MCF 10A (cell line): ENCODE measurements at regions not wholly inside any gene's neighbourhood (a gene's known extent, or its start where the extent isn't known, plus 50 kb on each side); places are given as distances from the start of the nearest gene placed in this dataset.

Source experiments
- BruUV-seq: library from RNA; stranded (reverse); fragments of 400-500 nt; replicated peaks from 2 replicates; lab custom pipeline; 2021; lab: Mats Ljungman, UMichigan
- CTCF ChIA-PET: fragments of 300-600 bp; sonication (Branson Sonifier 250); formaldehyde crosslinking; extraction: SDS; loops from one replicate; lab custom pipeline; 2021; ENCODE audit warnings: antibody characterized with exemption, inconsistent platforms; lab: Yijun Ruan, JAX
- POLR2A ChIA-PET: fragments of 300-600, 350-650 bp; sonication (Branson Sonifier 250); formaldehyde crosslinking; extraction: SDS; loops from one replicate; lab custom pipeline; 2020; ENCODE audit warnings: antibody characterized with exemption, inconsistent platforms; lab: Yijun Ruan, JAX
- DNase-seq: peaks from one replicate; pipeline ENCODE4 v3.0.0-alpha.2; 2018; ENCODE audit not compliant: unreplicated experiment
- H3K27ac Mint-ChIP-seq: one replicate; pipeline ENCODE4 v1.8.0; 2022; ENCODE audit warnings: mild to moderate bottlenecking, low read depth, mixed read lengths; ENCODE audit not compliant: unreplicated experiment
- H3K27me3 Mint-ChIP-seq: one replicate; pipeline ENCODE4 v1.8.0; 2022; ENCODE audit warnings: mixed read lengths; ENCODE audit not compliant: insufficient read depth, unreplicated experiment
- H3K36me3 Mint-ChIP-seq: one replicate; pipeline ENCODE4 v1.8.0; 2022; ENCODE audit warnings: mild to moderate bottlenecking, moderate library complexity, mixed read lengths; ENCODE audit not compliant: insufficient read depth, unreplicated experiment
- H3K4me1 Mint-ChIP-seq: one replicate; pipeline ENCODE4 v1.8.0; 2022; ENCODE audit warnings: mixed read lengths; ENCODE audit not compliant: insufficient read depth, unreplicated experiment
- H3K4me3 Mint-ChIP-seq: one replicate; pipeline ENCODE4 v1.8.0; 2022; ENCODE audit warnings: mild to moderate bottlenecking, moderate library complexity, mixed read lengths; ENCODE audit not compliant: unreplicated experiment
- H3K9me3 Mint-ChIP-seq: one replicate; pipeline ENCODE4 v1.8.0; 2022; ENCODE audit warnings: mixed read lengths; ENCODE audit not compliant: unreplicated experiment
- CTCF ChIP-seq: fragments of 200-600 bp; IDR thresholded peaks from one replicate; pipeline ENCODE4 v1.8.0; 2022; ENCODE audit warnings: antibody characterized with exemption, mild to moderate bottlenecking; ENCODE audit not compliant: unreplicated experiment
- intact Hi-C: fragments of 100-400 bp; cut with micrococcal nuclease; formaldehyde crosslinking; loops from 2 replicates; pipeline ENCODE4 v1.14.1; 2022

DNA sequence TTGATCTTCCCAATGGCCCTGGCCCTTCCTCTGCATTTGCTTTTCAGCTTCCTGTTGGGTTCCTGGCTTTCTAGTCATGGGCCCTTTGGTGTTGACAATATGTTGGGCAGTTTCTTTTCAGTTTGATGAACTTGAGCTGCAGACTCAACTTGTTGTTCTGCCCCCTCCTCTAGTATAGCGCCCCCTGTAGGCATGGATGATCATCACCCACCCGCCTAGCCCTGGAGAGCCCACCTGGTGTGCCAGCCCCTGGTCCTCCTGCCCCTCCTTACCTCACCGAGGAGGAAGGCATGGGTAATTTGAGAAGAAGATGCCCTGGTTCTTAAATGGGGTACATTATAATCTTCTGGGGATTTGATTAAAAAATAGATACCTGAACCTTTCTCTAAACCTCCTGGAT, 271.2 kb downstream of the SNX10 start:
- peak; percentile 7 for TF ChIP-seq CTCF
- intact Hi-C loops: no loop called here
- no peak for DNase-seq
- Mint-ChIP-seq H3K36me3 (no peaks in the 10 kb centered on the region), H3K4me3 (no peak overlapping the region), H3K9me3 (no peaks in the 10 kb centered on the region), H3K27ac (no peak overlapping the region), H3K27me3 (no peaks in the 10 kb centered on the region), H3K4me1 (no peaks in the 10 kb centered on the region)
- BruUV-seq: no TSS peak
- POLR2A ChIA-PET: no interaction called here
- CTCF ChIA-PET: interaction anchor here (0.7 to 0.9 kb wide), 2 partner anchors 74 to 97 kb away, joined by 3 read pairs; no protein-coding TSS in a partner anchor

- no peaks in the 10 kb centered on the region for H3K4me1 Mint-ChIP-seq
- no peak overlapping the region for H3K4me3 Mint-ChIP-seq
- no peak for DNase-seq
- H3K36me3 Mint-ChIP-seq: no peaks in the 10 kb centered on the region
- no peak for TF ChIP-seq CTCF
- ChIA-PET POLR2A (no interaction called here), CTCF (interaction anchor here (0.9 kb wide), 1 partner anchor 97 kb away, joined by 3 read pairs; no protein-coding TSS in a partner anchor)
- no peaks in the 10 kb centered on the region for H3K27me3 Mint-ChIP-seq
- no peak overlapping the region for H3K27ac Mint-ChIP-seq
- intact Hi-C loops: no loop called here
- BruUV-seq: no TSS peak
- H3K9me3 Mint-ChIP-seq: no peaks in the 10 kb centered on the region
These were observed 271.7 kb downstream of the SNX10 start for GRCh38 chr7:26563406-26563805.

- BruUV-seq: no TSS peak
- H3K36me3 Mint-ChIP-seq: no peaks in the 10 kb centered on the region
- TF ChIP-seq CTCF: no peak
- peaks cover 7% of the 10 kb centered on the region for H3K9me3 Mint-ChIP-seq
- no peaks in the 10 kb centered on the region for H3K27me3 Mint-ChIP-seq
- H3K4me1 Mint-ChIP-seq: no peaks in the 10 kb centered on the region
- intact Hi-C loops: no loop called here
- H3K27ac Mint-ChIP-seq: no peak overlapping the region
- DNase-seq: no peak
- CTCF ChIA-PET: no interaction called here
- POLR2A ChIA-PET: interaction anchor here (0.7 kb wide), 1 partner anchor 30 kb away, joined by 3 read pairs; no protein-coding TSS in a partner anchor
- H3K4me3 Mint-ChIP-seq: no peak overlapping the region
These were observed 275.6 kb downstream of the SNX10 start for GRCh38 chr7:26567266-26567665.

GRCh38 chr7:26574476-26574875, 282.8 kb downstream of the SNX10 start:
- intact Hi-C loops: no loop called here
- Mint-ChIP-seq H3K27ac (no peak overlapping the region), H3K36me3 (no peaks in the 10 kb centered on the region), H3K9me3 (peaks cover 7% of the 10 kb centered on the region), H3K4me1 (peaks cover 5% of the 10 kb centered on the region), H3K27me3 (peaks cover 3% of the 10 kb centered on the region), H3K4me3 (no peak overlapping the region)
- TF ChIP-seq CTCF: no peak
- BruUV-seq: no TSS peak
- ChIA-PET CTCF (no interaction called here), POLR2A (interaction anchor here (0.6 to 0.7 kb wide), 3 partner anchors 24 to 481 kb away, joined by 3 read pairs; no protein-coding TSS in a partner anchor)
- peak; percentile 75 for DNase-seq
